Kidney epithelial cell (primary cell): ENCODE measurements at regions not wholly inside any gene's neighbourhood (a gene's known extent, or its start where the extent isn't known, plus 50 kb on each side); places are given as distances from the start of the nearest gene placed in this dataset.

Source experiments
- DNase-seq: peaks from one replicate; pipeline ENCODE4 v3.0.0-alpha.2; 2010; ENCODE audit warnings: low read depth
- H3K27me3 ChIP-seq: 2 replicates; pipeline ENCODE4 v1.6.0; 2011; ENCODE audit warnings: low read length; ENCODE audit not compliant: control insufficient read depth, insufficient read depth
- H3K36me3 ChIP-seq: 2 replicates; pipeline ENCODE4 v1.5.1; 2011; ENCODE audit warnings: low read length; ENCODE audit not compliant: control insufficient read depth, insufficient read depth
- H3K4me3 ChIP-seq: 2 replicates; pipeline ENCODE4 v1.5.1; 2011; ENCODE audit warnings: low read depth, mild to moderate bottlenecking, control low read depth, low read length
- TF ChIP-seq, protein P1 (sequence below): IDR thresholded peaks from 2 replicates; pipeline ENCODE4 v1.5.1; 2011; ENCODE audit warnings: mild to moderate bottlenecking, moderate library complexity, low read length, control low read depth, inconsistent platforms; ENCODE audit not compliant: insufficient read depth, poor library complexity, severe bottlenecking

- no peak for DNase-seq
- TF ChIP-seq, protein P1, sequence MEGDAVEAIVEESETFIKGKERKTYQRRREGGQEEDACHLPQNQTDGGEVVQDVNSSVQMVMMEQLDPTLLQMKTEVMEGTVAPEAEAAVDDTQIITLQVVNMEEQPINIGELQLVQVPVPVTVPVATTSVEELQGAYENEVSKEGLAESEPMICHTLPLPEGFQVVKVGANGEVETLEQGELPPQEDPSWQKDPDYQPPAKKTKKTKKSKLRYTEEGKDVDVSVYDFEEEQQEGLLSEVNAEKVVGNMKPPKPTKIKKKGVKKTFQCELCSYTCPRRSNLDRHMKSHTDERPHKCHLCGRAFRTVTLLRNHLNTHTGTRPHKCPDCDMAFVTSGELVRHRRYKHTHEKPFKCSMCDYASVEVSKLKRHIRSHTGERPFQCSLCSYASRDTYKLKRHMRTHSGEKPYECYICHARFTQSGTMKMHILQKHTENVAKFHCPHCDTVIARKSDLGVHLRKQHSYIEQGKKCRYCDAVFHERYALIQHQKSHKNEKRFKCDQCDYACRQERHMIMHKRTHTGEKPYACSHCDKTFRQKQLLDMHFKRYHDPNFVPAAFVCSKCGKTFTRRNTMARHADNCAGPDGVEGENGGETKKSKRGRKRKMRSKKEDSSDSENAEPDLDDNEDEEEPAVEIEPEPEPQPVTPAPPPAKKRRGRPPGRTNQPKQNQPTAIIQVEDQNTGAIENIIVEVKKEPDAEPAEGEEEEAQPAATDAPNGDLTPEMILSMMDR: no peak
- H3K36me3 ChIP-seq: no peaks in the 10 kb centered on the region
- H3K4me3 ChIP-seq: no peak overlapping the region
- no peaks in the 10 kb centered on the region for H3K27me3 ChIP-seq
These were observed 221.4 kb downstream of the SNX18 start for GRCh38 chr5:54738973-54739367.

GRCh38 chr5:54738118-54738972 is 220.8 kb downstream of the SNX18 start:
- no peak for DNase-seq

DNA sequence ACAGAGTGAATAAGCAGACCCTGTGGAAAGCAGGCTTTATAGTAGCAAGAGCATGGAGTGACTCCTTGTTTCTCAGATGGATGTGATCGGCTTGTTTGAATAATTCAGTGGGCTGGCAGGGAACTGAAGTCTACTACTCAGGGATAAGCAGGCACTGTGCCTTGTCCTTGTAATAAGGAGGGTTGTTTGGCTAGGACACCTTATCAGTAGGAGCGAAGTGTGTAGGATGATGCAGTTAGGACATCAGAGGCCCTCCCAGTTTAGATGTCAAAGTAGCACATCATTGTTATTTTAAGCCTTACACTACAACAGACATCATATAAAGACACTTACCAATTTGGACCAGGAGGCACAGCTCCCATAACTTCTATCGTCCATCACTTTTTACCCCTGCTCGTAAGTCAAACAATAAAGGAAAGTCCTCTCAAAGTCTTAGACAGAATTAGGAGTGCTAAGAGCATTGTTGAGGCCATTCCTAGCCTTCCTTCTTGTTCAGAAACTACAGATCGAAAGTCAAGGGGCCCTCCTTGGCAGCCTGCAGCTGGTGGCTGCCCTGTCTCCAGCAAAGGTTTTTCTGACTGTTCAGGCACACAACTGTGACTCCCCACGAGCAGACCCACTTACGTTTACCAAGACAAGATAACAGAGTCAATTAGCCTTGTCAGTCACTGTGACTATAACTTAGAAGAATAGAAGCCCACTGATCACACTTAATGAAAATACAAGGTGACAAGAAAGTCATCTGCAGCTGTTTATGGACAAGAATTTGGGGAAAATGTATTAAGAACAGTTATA is 218.6 kb downstream of the SNX18 start:
- TF ChIP-seq, protein P1: no peak
- H3K36me3 ChIP-seq: no peaks in the 10 kb centered on the region
- no peaks in the 10 kb centered on the region for H3K27me3 ChIP-seq
- H3K4me3 ChIP-seq: no peak overlapping the region
- no peak for DNase-seq

More at GRCh38 chr5:54738118-54738972, 220.8 kb downstream of the SNX18 start:
- TF ChIP-seq, protein P1: no peak
- Histone ChIP-seq H3K4me3 (no peak overlapping the region), H3K36me3 (no peaks in the 10 kb centered on the region), H3K27me3 (no peaks in the 10 kb centered on the region)

DNA sequence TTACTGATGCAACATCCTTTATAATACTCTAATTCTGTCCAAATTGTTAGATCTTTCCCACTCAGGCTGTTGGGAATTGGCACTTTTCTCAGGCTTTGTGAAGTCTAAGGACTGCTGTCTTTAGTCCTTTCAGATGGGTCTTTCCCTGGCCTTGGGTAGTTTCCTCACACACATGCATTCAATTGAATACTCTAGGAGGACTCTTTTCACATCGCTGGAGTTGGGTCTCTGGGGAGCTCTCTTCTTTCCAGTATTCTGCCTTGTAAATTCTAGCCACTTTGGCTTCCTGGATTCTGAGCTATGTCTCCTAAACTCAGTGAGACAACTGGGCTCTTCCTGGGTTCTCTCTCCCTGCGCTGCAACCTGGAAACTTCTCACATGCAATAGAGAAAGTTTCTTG is 215.5 kb downstream of the SNX18 start:
- no peaks in the 10 kb centered on the region for H3K36me3 ChIP-seq
- no peak for DNase-seq
- no peaks in the 10 kb centered on the region for H3K27me3 ChIP-seq
- TF ChIP-seq, protein P1: no peak
- no peak overlapping the region for H3K4me3 ChIP-seq

GRCh38 chr5:54732108-54732507 is 214.5 kb downstream of the SNX18 start:
- H3K36me3 ChIP-seq: no peaks in the 10 kb centered on the region
- TF ChIP-seq, protein P1: no peak
- no peaks in the 10 kb centered on the region for H3K27me3 ChIP-seq
- no peak for DNase-seq
- H3K4me3 ChIP-seq: no peak overlapping the region
